ELR (cell line): ENCODE measurements at regions not wholly inside any gene's neighbourhood (a gene's known extent, or its start where the extent isn't known, plus 50 kb on each side); places are given as distances from the start of the nearest gene placed in this dataset.

Experiments used
- DNase-seq: peaks from one replicate; pipeline ENCODE4 v3.0.0-alpha.2; 2015; ENCODE audit warnings: low read depth

GRCh38 chr5:28523416-28523815, 1485.0 kb upstream of the CDH9 start:
- no peak for DNase-seq

- no peak for DNase-seq
Measured at GRCh38 chr5:28517691-28518090, 1479.3 kb upstream of the CDH9 start.

GRCh38 chr5:28516722-28517121, 1478.3 kb upstream of the CDH9 start:
- no peak for DNase-seq

GRCh38 chr5:28512648-28513047, 1474.3 kb upstream of the CDH9 start:
- DNase-seq = no peak

- DNase-seq = no peak
Measured at GRCh38 chr5:28505121-28505520, 1466.7 kb upstream of the CDH9 start.

- no peak for DNase-seq
Measured at GRCh38 chr5:28500511-28500910, 1462.1 kb upstream of the CDH9 start.

- DNase-seq = peak; percentile 2
Measured at GRCh38 chr5:28499766-28500290, 1461.4 kb upstream of the CDH9 start.

GRCh38 chr5:28495876-28496275, 1457.5 kb upstream of the CDH9 start:
- no peak for DNase-seq

- DNase-seq = no peak
Measured at GRCh38 chr5:28493456-28493855, 1455.1 kb upstream of the CDH9 start.

GRCh38 chr5:28488752-28489151, 1450.4 kb upstream of the CDH9 start:
- DNase-seq = no peak

- no peak for DNase-seq
Measured at GRCh38 chr5:28483327-28484025, 1445.1 kb upstream of the CDH9 start.

GRCh38 chr5:28473531-28474107, 1435.2 kb upstream of the CDH9 start:
- peak; percentile 19 for DNase-seq

GRCh38 chr5:28468166-28468565, 1429.8 kb upstream of the CDH9 start:
- no peak for DNase-seq

GRCh38 chr5:28463728-28464127, 1425.3 kb upstream of the CDH9 start:
- DNase-seq = no peak

GRCh38 chr5:28451483-28451882, 1413.1 kb upstream of the CDH9 start:
- DNase-seq = no peak

- no peak for DNase-seq
Measured at GRCh38 chr5:28450997-28451396, 1412.6 kb upstream of the CDH9 start.

- no peak for DNase-seq
Measured at GRCh38 chr5:28448791-28449190, 1410.4 kb upstream of the CDH9 start.

- no peak for DNase-seq
Measured at GRCh38 chr5:28430565-28431178, 1392.3 kb upstream of the CDH9 start.

GRCh38 chr5:28421141-28421540, 1382.8 kb upstream of the CDH9 start:
- DNase-seq = no peak

- no peak for DNase-seq
Measured at GRCh38 chr5:28415791-28416443, 1377.5 kb upstream of the CDH9 start.

- no peak for DNase-seq
Measured at GRCh38 chr5:28414619-28415018, 1376.2 kb upstream of the CDH9 start.

- DNase-seq = no peak
Measured at GRCh38 chr5:28408651-28409050, 1370.3 kb upstream of the CDH9 start.

GRCh38 chr5:28408186-28408585, 1369.8 kb upstream of the CDH9 start:
- peak; percentile 49 for DNase-seq
